ENCODE measurements at regions not wholly inside any gene's neighbourhood (a gene's known extent, or its start where the extent isn't known, plus 50 kb on each side); places are given as distances from the start of the nearest gene placed in this dataset.

DNA sequence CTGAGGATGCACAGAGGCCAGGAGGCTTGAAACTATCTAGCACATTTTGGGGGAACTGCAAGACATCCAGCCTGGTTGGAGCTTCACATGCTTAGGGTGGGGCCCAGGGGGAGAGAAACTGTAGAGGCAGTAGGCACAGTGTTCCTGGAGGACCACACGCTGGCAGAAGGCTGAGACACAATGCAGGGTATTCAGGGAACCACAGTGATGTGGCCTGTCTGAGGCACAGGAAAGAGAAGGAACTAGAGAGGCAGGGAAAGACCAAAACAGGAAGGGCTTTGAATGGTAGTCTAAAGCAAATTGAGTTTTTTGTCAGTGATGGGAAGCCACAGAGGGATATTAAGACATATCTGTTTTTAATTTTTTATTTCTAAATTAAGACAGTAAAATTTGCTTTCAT is 100.2 kb upstream of the PRICKLE1 start:
- TF ChIP-seq, protein P1, sequence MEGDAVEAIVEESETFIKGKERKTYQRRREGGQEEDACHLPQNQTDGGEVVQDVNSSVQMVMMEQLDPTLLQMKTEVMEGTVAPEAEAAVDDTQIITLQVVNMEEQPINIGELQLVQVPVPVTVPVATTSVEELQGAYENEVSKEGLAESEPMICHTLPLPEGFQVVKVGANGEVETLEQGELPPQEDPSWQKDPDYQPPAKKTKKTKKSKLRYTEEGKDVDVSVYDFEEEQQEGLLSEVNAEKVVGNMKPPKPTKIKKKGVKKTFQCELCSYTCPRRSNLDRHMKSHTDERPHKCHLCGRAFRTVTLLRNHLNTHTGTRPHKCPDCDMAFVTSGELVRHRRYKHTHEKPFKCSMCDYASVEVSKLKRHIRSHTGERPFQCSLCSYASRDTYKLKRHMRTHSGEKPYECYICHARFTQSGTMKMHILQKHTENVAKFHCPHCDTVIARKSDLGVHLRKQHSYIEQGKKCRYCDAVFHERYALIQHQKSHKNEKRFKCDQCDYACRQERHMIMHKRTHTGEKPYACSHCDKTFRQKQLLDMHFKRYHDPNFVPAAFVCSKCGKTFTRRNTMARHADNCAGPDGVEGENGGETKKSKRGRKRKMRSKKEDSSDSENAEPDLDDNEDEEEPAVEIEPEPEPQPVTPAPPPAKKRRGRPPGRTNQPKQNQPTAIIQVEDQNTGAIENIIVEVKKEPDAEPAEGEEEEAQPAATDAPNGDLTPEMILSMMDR (IDR thresholded peaks at IDR 0.05; ENCODE audit: insufficient read depth, low read length) = no peak
- TF ChIP-seq, protein P2, sequence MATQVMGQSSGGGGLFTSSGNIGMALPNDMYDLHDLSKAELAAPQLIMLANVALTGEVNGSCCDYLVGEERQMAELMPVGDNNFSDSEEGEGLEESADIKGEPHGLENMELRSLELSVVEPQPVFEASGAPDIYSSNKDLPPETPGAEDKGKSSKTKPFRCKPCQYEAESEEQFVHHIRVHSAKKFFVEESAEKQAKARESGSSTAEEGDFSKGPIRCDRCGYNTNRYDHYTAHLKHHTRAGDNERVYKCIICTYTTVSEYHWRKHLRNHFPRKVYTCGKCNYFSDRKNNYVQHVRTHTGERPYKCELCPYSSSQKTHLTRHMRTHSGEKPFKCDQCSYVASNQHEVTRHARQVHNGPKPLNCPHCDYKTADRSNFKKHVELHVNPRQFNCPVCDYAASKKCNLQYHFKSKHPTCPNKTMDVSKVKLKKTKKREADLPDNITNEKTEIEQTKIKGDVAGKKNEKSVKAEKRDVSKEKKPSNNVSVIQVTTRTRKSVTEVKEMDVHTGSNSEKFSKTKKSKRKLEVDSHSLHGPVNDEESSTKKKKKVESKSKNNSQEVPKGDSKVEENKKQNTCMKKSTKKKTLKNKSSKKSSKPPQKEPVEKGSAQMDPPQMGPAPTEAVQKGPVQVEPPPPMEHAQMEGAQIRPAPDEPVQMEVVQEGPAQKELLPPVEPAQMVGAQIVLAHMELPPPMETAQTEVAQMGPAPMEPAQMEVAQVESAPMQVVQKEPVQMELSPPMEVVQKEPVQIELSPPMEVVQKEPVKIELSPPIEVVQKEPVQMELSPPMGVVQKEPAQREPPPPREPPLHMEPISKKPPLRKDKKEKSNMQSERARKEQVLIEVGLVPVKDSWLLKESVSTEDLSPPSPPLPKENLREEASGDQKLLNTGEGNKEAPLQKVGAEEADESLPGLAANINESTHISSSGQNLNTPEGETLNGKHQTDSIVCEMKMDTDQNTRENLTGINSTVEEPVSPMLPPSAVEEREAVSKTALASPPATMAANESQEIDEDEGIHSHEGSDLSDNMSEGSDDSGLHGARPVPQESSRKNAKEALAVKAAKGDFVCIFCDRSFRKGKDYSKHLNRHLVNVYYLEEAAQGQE (IDR thresholded peaks at IDR 0.05; ENCODE audit: insufficient replicate concordance, low read depth) = no peak
- no peak for TF ChIP-seq POLR2AphosphoS5 (IDR thresholded peaks at IDR 0.05; ENCODE audit: low read depth)

All from HL-60 (cell line).